ENCODE measurements at regions not wholly inside any gene's neighbourhood (a gene's known extent, or its start where the extent isn't known, plus 50 kb on each side); places are given as distances from the start of the nearest gene placed in this dataset.

DNA sequence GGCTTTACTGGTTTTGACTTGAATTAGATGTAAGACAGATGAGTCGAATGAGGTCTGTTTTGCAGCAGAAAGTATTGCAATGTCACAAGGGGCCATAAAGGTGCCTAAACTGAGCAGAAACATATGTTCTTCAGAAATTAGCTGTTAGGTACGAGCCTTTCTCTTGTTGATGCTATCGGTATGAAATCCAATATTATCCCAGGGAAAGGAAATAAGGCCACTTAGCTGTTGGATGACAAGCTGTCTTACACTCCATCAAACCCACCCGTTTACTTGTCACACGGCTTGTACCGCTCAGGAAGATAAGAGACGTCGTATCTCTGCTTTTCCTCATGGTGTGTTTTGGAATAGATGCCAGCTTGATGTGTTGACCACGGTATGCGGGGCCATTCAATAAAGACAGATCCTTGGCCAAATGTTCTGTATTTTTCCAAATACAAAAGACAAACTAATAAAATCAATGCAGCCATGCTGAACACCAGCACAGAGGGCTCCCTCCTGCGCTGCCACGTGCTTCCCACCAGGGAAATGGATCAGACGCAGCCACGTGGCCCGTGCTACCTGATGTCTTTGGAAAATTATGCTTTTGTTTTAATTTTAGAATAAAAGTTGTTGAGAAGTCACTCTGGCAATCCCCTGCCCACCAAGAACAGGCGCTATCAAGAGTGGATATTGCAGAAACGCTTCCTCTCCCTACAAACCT is 255.9 kb upstream of the SULF2 start:
- TF ChIP-seq, protein P1, sequence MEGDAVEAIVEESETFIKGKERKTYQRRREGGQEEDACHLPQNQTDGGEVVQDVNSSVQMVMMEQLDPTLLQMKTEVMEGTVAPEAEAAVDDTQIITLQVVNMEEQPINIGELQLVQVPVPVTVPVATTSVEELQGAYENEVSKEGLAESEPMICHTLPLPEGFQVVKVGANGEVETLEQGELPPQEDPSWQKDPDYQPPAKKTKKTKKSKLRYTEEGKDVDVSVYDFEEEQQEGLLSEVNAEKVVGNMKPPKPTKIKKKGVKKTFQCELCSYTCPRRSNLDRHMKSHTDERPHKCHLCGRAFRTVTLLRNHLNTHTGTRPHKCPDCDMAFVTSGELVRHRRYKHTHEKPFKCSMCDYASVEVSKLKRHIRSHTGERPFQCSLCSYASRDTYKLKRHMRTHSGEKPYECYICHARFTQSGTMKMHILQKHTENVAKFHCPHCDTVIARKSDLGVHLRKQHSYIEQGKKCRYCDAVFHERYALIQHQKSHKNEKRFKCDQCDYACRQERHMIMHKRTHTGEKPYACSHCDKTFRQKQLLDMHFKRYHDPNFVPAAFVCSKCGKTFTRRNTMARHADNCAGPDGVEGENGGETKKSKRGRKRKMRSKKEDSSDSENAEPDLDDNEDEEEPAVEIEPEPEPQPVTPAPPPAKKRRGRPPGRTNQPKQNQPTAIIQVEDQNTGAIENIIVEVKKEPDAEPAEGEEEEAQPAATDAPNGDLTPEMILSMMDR (IDR thresholded peaks at IDR 0.05), result no peak
- TF ChIP-seq POLR2A (IDR thresholded peaks at IDR 0.05), result no peak

Data from right lobe of liver (tissue), 4 donors.